ENCODE measurements at regions not wholly inside any gene's neighbourhood (a gene's known extent, or its start where the extent isn't known, plus 50 kb on each side); places are given as distances from the start of the nearest gene placed in this dataset.

DNA sequence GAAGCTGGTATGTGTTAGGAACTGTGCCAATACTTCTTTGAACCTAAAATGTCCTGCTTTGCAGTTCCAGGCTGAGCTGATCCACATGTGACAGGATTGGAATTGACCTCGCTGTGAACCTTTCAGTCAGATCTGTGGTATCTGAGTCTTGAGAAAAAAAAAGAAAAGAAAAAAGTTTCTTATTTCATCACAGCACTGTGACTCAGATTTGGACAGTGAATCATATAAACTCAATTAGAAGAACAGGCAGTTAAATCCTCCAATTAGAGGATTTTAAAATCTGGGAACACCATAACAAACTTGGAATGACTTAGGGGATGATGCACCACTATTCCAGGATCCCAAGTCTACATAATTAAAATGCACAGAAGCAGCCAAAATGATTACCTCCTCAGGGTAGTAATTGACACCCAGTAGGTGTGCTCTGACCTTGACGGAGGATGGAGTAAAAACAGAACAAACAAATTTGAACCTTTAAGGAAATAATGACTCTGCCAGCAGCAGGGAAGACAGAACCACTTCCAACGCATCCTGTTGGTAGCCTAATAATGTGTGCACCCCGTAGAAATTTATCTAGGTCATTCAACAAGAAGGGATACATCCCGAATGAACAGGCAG lies 57.8 kb upstream of the RAI14 start:
- in situ Hi-C loops (cut with MboI; ENCODE audit: low pct_unique_long_range_greater_than_20kb, low sequenced_read_pairs, unreplicated experiment) = no loop called here
- no peak for DNase-seq (ENCODE audit: low spot score)
- TF ChIP-seq, protein P1, sequence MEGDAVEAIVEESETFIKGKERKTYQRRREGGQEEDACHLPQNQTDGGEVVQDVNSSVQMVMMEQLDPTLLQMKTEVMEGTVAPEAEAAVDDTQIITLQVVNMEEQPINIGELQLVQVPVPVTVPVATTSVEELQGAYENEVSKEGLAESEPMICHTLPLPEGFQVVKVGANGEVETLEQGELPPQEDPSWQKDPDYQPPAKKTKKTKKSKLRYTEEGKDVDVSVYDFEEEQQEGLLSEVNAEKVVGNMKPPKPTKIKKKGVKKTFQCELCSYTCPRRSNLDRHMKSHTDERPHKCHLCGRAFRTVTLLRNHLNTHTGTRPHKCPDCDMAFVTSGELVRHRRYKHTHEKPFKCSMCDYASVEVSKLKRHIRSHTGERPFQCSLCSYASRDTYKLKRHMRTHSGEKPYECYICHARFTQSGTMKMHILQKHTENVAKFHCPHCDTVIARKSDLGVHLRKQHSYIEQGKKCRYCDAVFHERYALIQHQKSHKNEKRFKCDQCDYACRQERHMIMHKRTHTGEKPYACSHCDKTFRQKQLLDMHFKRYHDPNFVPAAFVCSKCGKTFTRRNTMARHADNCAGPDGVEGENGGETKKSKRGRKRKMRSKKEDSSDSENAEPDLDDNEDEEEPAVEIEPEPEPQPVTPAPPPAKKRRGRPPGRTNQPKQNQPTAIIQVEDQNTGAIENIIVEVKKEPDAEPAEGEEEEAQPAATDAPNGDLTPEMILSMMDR (IDR thresholded peaks at IDR 0.05; ENCODE audit: extremely low read depth, insufficient read depth, missing control alignments) = no peak

DNA sequence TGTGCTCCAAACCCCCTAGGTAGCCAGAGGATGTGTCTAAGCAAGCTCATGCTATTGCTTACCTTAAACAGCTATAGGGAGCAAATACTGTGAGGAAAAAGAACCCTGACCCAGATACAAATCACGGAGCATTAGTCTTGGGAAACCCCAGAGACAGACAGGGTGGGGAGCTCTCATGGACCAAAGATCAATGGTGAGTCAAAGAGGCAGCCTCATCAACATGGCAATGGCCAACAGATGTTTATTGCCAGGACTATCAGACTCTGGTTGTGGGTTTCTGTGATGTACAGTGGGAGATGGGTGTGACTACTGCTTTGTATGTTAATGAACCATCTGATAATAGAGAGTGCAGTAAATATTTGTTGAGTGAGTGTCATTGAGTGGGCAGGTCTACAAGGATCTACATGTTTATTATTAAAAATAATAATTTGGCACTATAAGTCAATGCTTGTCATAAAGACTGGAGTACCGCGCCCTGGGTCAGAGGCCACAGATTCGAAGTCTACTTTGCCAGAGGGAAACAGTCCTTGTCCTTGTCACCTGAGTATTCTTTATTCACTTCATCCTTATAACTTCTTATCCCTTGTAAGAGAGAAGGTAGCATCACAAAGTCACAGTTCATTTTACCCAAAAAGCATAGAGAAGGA lies 56.5 kb upstream of the RAI14 start:
- in situ Hi-C loops (cut with MboI; ENCODE audit: low pct_unique_long_range_greater_than_20kb, low sequenced_read_pairs, unreplicated experiment) = no loop called here
- TF ChIP-seq, protein P1 (IDR thresholded peaks at IDR 0.05; ENCODE audit: extremely low read depth, insufficient read depth, missing control alignments) = no peak
- DNase-seq (ENCODE audit: low spot score) = no peak

DNA sequence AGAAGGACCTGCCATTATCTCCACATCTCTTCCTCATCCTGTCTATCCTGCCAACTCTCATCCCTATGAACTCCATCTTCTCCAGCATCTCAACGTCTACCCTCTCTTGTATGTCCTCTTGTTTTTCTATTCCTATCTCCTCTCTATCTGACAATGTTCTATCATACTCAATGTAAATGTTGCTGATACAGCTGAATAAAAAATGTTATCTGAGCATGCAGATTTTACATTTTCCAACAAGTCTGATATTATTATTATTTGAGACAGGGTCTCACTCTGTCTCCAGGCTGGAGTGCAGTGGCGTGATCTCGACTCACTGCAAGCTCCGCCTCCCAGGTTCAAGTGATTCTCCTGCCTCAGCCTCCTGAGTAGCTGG lies 56.0 kb upstream of the RAI14 start:
- DNase-seq (ENCODE audit: low spot score) = no peak
- TF ChIP-seq, protein P1 (IDR thresholded peaks at IDR 0.05; ENCODE audit: extremely low read depth, insufficient read depth, missing control alignments) = no peak
- in situ Hi-C loops (cut with MboI; ENCODE audit: low pct_unique_long_range_greater_than_20kb, low sequenced_read_pairs, unreplicated experiment) = no loop called here

DNA sequence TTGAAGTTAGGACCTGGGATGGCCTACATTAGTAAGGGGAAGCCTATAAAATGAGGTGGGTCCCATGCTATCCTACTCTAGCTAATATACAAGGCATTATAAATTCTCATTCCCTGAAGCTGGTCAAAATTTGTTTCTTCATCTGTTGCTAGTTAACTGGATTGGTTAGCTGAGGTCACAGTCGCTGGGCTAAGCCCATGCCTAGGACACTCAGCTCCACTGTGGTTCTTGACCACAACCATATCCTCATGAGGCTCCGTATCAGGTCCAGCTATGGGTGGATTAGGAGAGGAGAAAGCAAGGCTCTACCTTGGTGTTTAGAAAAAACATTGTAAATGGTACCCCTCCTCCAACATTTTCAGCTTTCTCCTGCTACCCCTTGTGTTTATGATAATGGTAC lies 52.8 kb upstream of the RAI14 start:
- in situ Hi-C loops (cut with MboI; ENCODE audit: low pct_unique_long_range_greater_than_20kb, low sequenced_read_pairs, unreplicated experiment) = no loop called here
- no peak for DNase-seq (ENCODE audit: low spot score)
- TF ChIP-seq, protein P1 (IDR thresholded peaks at IDR 0.05; ENCODE audit: extremely low read depth, insufficient read depth, missing control alignments) = no peak

DNA sequence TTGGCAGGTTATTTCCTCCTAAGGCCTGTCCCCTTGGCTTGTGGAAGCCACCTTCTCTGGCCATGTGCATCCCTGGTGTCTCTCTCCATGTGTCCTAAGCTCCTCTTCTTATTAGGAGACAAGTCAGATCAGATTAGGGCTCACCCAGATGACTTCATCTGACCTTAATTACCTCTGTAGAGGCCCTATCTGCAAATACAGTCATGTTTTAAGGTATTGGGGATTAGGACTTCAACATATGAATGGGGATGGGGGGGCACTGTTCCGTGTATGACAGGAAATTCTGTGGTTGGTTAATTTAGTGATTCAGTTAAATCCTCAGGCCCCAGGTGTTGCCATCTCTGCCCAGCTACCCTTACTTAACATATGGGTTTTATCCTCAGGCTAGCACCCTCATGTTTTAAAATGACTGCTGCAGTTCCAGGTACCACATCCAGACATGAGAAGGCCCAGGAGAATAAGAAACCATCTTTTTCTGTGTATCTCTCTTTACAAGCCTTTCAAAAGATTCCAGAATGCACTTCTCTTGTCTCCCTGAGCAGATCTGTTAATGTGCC lies 51.9 kb upstream of the RAI14 start:
- in situ Hi-C loops (cut with MboI; ENCODE audit: low pct_unique_long_range_greater_than_20kb, low sequenced_read_pairs, unreplicated experiment) = no loop called here
- no peak for DNase-seq (ENCODE audit: low spot score)
- TF ChIP-seq, protein P1 (IDR thresholded peaks at IDR 0.05; ENCODE audit: extremely low read depth, insufficient read depth, missing control alignments) = no peak

DNA sequence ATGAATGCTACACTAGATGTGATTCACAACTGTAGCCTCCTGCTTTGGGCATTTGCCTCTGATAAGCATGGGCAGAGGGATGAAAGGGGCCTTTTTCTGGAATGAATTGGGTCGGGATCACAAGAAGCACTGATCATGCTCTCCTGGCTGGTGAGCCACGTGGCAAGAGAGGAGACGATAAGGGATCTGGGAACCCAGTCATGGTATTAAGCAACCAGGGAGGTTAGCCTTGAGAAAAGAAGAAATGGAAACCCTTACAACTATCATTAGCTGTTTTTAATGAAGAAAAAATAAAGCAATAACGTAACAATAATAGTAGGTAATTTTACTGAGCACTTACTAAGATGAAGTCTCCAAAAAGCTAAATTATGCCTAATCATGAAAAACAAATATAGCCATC lies 50.0 kb upstream of the RAI14 start:
- in situ Hi-C loops (cut with MboI; ENCODE audit: low pct_unique_long_range_greater_than_20kb, low sequenced_read_pairs, unreplicated experiment) = no loop called here

More for the DNA sequence above, 50.0 kb upstream of the RAI14 start:
- DNase-seq (ENCODE audit: low spot score) = no peak
- TF ChIP-seq, protein P1 (IDR thresholded peaks at IDR 0.05; ENCODE audit: extremely low read depth, insufficient read depth, missing control alignments) = no peak
